HG02610 (cell line): ENCODE measurements at regions not wholly inside any gene's neighbourhood (a gene's known extent, or its start where the extent isn't known, plus 50 kb on each side); places are given as distances from the start of the nearest gene placed in this dataset.

Source experiments
- ATAC-seq: cut with Tn5 transposase; IDR thresholded peaks from one replicate; pipeline ENCODE4 v1.9.1; 2021; ENCODE audit warnings: mild to moderate bottlenecking, moderate library complexity; ENCODE audit not compliant: unreplicated experiment

DNA sequence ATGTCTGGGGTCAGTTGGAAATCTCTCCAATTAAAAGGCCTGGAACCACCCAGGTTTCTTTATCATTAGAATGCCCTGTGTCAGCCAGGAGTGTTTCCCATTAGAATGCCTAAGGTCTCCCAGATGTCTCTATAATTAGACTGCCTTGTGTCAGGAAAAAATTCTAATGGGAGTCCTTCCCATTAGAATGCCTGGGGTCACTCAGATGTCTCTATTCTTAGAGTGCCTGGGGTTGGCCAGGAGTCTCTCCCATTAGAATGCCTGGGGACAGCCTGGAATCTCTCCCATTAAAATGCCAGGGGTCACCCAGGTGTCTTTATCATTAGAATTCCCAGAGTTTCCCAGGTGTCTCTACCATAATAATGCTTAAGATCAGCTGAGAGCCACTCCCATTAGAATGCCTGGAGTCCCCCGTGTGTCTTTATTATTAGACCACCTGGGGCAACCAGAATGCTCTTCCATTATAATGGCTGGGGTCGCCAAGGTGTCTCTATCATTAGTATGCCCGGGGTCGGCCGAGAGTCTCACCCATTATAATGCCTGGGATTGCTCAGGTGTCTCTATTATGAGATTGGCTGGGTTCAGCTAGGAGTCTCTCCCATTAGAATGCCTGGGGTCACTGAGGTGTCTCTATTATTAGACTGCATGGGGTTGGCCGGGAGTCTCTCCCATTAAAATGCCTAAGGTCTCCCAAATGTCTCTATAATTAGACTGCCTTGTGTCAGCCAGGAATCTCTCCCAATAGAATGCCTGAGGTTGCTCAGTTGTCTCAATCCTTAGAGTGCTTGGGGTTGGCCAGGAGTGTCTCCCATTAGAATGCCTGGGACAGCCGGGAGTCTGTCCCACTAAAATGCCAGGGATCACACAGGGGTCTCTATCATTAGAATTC lies 2254.6 kb downstream of the TP53TG3F start:
- ATAC-seq, result no peak

DNA sequence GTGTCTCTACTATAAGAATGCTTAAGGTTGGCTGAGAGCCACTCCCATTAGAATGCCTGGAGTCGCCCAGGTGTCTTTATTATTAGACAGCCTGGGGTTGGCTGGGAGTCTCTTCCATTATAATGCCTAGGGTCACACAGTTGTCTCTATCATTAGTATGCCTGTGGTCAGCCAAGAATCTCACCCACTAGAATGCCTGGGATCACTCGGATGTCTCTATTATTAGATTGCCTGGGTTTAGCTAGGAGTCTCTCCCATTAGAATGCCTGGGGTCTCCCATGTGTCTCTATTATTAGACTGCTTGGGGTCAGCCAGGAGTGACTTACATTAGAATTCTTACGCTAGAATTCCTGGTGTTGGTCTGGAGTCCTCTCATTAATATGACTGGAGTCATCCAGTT lies 2255.3 kb downstream of the TP53TG3F start:
- no peak for ATAC-seq

DNA sequence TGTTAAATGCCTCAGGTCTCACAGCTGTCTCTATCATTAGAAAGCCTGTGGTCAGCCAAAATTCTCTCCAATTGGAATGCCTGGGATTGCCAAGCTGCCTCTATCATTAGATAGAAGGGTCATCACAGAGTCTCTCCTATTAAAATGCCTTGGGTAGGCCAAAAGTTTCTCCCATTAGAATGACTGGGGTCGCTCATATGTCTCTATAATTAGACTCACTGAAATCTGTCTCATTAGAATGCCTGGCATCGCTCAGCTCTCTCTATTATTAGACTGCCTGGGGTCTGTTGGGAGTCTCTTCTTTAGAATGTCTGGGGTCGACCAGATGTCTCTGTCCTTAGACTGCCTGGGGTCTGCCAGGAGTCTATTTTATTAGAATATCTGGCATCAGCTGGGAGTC lies 2265.1 kb downstream of the TP53TG3F start:
- no peak for ATAC-seq

DNA sequence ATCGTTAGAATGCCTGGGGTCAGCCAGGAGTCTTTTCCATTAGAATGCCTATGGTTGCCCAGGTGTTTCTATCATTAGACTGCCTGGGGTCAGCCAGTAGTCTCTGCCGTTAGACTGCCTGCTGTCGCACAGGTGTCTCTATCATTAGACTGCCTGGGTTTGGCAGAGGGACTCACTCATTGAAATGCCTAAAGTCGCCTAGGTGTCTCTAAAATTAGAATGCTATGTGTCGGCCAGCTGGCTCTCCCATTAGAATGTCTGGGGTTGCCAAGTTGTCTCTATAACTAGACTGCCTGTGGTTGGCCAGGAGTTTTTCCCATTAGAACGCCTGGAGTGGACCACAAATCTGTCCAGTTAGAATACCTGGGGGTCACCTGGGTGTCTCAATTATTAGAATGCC lies 2266.5 kb downstream of the TP53TG3F start:
- no peak for ATAC-seq

DNA sequence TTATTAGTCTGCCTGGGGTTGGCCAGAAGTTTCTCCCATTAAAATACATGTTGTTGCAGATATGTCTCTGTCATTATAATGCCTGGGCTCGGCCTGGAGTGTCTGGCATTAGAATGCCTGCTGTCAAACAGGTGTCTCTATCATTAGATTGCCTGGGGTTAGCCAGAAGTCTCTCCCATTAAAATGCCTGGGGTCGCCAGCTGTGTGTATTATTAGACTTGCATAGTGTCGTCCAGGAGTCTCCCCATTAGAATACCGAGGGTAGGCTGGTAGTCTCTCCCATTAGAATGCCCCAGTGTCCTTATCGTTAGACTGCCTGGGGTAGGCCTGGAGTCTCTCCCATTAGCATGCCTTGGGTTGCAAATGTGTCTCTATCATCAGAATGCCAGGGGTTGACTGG lies 2270.8 kb downstream of the TP53TG3F start:
- ATAC-seq, result no peak

DNA sequence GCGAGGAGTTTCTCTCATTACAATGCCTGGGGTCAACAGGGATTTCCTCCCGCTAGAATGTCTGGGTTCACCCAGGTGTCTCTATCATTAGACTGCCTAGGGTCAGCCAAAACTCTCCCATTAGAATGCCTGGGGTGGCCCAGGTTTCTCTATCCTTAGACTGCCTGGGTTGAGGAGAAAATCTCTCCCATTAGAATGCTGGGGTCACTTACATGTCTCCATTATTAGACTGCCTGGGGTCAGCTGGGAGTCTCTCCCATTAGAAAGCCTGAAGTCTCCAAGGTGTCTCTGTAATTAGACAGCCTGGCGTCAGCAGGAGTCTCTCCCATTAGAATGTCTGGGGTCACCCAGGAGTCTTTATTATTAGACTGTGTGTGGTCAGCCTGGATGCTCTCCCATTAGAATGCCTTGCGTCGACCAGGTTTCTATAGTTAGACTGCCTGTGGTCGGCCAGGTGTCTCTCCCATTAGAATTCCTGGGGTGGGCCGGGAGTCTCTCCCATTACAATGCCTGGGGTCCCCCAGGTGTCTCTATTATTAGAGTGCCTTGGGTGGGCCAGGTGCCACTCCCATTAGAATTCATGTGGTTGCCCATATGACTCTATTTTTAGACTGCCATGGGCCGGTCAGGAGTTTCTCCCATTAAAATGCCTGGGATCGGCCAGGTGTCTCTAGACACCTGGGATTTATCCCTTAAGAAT lies 2272.1 kb downstream of the TP53TG3F start:
- ATAC-seq, result no peak

DNA sequence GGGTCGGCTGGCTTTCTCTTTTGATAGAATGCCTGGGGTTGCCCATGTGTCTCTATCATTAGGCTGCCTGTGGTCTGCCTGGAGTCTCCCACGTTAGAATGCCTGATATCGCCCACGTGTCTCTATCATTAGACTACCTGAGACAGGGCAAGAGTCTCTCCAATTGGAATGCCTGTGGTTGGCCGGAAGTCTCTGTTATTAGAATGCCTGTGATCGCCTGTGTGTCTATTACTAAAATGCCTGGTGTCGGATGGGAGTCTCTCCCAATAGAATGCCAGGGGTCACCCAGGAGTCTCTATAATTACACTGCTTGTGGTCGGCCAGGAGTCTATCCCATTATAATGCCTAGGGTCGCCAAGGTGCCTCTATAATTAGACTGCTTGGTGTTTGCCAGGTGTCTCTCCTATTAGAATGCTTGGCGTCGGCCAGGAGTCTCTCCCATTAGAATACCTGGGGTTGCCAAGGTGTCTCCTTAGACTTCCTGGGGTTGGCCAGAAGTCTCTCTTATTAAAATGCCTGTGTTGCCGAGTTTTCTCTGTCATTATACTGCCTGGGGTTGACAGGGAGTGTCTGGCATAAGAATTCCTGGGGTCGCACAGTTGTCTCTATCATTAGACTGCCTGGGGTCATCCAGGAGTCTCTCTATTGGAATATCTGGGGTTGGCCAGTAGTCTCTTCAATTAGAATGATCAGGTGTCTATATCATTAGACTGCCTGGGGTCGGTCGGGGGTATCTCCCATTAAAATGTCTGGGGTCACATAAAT lies 2272.8 kb downstream of the TP53TG3F start:
- ATAC-seq, result no peak

DNA sequence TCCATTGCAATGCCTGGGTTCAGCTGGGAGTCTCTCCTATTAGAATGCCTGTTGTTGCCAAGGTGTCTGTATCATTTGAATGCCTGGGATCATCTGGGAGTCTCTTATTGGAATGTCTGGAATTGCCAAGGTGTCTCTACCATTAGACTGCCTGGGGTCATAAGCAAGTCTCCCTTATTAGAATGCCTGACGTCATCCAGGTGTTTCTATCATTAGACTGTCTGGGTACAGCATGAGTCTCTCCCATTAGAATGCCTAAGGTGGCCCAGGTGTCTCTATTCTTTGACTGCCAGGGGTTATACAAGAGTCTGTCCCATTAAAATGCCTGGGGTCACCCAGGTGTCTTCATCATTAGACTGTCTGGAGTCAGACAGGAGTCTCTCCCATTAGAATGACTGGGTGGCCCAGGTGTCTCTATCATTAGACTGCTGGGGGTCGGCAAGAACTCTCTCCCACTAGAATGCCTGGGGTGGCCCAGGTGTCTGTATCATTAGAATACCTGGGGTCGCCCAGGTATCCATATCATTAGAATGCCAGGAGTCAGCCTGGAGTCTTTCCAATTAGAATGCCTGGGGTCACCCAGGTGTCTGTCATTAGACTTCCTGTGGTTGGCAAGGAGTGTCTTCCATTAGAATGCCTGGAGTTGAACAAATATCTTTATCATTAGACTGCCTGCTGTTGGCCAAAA lies 2274.0 kb downstream of the TP53TG3F start:
- ATAC-seq, result no peak

DNA sequence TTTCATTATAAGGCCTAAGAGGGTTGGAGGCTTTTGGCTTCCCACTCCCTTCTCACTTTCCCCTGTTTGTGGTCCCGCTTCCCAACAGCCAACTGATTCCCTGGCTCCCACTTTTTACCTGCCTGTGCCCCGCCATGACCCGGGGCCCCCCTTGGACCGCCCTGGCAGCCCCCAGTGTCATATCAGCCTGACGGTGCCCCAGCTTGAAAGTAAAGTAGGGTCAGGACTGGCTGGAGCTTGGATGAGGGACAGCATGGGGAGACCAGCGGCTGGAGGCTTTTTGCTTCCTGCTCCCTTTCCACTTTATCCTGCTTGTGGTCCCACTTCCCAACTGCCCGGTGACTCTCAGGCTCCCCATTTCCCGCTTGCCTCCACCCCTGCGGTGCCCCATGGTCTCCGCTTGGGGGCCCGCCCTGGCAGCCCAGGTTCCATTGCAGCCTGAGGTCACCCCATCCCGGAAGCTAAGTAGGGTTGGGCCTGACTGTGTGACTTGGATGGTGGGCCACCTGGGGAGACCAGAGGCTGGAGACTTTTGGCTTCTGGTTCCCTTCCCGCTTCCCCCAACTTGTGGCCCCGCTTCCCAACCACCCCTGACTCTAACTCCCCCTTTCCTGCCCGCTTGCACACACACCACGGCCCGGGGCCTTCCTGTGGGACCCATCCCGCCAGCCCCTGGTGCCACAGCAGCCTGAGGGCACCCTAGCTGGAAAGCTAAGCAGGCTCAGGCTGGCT lies 2274.7 kb downstream of the TP53TG3F start:
- ATAC-seq, result no peak

DNA sequence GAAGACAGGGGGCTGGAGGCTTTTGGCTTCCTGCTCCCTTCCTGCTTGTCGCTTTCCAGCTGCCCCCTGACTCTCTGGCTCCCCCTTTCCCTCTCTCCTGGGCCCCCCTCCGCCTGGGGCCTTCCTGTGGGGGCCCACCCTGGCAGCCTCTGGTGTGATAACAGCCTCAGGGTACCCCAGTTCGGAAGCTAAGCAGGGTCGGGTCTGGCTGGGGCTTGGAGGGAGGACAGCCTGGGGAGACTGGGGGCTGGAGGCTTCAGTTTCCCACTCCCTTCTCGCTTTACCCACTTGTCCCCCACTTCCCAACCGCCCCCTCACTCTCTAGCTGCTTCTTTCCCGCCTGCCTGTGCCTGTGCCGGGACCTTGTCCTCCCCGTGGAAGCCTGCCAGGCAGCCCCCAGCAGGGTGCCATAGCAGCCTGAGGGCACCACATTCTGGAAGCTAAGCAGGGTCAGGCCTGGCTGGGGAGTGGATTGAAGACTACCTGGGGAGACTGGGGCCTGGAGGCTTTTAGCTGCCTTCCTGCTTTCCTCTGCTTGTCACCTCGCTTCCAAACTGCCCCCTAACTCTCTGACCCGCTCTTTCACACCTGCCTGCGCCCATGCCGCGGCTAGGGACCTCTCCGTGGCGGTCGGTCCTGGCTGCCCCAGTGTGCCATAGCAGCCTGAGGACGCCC lies 2275.5 kb downstream of the TP53TG3F start:
- no peak for ATAC-seq

DNA sequence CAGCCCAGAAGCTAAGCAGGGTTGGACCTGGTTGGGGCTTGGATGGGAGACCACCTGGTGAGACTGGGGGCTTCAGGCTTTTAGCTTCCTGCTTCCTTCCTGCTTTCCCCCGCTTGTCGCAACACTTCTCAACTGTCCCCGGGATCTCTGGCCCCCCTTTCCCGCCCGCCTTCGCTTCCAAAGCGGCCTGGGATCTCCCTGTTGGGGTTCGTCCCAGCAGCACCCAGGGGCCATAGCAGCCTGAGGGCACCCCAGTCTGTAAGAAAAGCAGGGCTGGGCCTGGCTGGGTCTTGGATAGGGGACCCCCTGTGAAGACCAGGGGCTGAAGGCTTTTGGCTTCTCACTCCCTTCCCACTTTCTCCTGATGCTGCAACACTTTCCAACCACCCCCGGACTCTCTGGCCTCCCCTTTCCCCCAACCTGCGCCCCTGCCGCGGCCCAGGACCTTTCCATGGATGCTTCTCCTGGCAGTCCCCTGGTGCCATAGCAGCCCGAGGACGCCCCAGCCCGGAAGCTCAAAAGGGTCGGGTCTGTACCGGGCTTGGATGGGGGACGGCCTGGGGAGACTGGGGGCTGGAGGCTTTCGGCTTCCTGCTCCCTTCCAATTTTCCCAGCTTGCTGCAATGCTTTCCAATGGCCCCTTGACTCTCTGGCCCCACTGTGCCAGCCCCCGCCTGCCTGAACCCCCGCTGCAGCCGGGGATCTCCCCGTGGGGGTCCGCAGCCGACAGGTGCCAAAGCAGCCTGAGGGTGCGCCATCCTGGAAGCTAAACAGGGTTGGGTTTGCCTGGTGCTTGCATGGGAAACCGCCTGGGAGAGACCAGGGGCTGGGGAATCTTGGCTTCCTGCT lies 2276.2 kb downstream of the TP53TG3F start:
- no peak for ATAC-seq

DNA sequence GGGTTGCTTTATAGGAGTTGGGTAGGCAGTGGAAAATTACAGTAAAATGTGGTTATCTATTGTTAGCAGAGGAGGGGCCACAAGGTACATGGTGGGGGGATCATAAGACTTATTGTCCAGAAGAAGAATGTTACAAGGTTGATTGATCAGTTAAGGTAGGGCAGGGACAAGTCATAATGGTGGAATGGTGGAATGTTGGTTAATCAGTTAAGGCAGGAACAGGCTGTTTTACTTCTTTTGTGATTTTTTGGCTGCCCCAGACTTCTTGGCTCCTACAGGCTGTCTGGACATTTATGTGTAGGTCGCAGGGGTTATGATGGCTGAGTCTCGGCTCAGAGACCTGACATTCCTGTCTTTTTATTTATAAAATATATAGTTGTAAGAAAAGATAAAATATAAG lies 2277.1 kb downstream of the TP53TG3F start:
- no peak for ATAC-seq

DNA sequence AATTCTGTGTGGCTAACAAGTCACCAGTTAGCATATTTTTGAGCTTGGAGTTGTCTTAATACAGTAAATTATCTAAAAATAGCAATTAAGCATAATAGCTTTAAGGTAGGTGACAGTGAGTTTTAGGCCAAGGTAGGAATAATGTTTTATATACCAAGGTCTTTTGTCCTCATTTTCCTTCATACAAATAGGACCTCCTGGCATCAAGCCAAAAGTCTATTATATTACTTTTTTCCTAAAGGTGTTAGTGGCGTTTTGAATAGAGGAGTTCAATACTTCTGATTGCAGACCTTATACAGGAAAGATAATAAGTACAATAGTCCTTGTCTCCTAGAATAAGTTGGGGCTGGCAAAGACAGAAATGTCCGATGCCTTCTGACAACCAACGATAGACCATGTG lies 2277.7 kb downstream of the TP53TG3F start:
- no peak for ATAC-seq

DNA sequence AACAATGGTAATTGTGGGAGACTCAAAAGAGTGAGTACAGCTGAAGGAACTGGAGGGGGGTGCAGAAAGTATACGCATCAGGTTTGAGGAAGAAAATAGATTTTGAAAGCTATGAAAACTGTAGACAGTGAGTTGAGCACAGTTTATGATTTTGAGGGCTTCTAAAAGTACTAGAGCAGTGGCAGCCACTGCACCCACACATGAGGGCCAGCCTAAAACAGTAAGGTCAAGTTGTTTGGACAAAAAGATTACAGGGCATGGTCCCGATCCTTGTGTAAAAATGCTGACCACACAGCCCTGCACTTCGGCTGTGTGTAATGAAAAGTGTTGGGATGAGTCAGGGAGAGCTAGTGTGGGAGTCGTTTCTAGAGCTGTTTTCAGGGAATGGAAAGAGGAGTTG lies 2282.1 kb downstream of the TP53TG3F start:
- ATAC-seq, result no peak

DNA sequence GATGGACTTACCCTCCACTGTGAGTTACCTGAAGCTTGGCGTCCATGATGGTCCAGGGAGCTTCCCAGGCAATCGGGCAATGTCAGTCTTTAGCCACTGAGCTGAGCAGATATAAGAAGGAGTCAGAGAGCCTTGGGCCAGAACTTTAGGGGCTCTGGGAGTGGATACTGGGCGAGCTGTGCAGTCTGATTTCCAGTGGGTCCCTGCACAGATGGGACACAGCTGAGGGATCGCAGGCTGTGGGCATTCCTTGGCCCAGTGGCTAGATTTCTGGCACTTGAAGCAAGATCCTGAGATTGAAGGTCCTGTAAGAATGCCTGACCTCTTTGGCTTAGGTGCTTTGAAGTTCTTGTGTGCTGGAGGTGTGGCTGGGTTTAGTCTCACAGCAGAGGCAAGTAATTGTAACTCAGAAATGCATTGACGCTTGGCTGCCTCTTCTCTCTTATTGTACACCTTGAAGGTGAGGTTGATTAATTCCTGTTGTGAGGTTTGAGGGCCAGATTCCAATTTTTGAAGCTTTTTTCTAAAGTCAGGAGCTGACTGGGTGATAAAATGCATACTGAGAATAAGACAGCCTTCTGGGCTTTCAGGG lies 2283.8 kb downstream of the TP53TG3F start:
- no peak for ATAC-seq

DNA sequence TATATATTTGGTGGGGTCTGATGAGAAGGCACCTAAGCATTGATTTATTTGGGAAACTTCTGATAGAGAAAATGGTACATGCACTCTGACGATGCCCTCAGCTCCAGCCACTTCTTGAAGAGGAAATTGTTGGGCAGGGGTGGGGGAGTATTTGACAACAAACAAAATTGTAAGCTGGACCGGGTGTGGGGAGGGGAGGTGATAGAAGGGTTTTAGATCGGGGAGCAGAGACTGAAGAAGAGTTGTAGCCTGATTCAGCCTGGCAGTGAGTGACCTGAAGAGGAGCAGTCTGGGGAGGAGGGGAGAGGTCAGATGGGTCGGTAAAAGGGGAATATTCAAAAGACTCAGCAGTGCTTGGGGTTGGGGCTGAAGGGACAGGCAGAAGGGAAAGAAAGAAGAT lies 2284.7 kb downstream of the TP53TG3F start:
- ATAC-seq, result no peak

DNA sequence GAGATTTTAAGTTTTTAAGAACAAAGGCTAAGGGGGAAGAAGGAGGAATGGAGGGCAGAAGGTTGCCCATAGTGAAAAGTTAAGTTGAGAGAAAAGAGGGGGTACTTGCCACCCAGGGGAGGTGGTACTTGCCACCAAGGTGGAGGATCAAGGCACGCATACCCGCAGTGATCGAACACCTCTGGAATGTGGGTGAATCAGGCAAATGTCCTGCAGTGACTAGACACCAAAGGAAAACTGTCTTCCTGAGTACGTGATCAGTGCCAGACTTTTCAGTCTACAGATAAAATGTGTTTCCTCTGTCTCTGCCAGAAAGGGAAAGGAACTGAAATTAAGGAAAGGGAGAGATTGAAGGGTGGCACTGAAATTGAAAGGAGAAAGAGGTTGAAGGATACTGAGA lies 2285.3 kb downstream of the TP53TG3F start:
- no peak for ATAC-seq

DNA sequence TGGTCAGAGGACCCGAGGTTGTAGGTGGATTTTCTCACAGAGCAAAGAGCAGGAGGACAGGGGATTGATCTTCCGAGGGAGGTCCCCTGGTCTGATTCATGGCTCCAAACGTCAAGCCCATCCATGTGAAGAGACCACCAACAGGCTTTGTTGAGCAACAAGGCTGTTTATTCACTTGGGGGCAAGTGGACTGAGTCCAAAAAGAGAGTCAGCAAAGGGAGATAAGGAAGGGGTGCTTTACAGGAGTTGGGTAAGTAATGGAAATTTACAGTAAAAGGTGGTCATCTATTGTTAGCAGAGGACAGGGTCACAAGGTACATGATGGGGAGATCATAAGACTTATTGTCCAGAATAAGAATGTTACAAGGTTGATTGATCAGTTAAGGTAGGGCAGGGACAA lies 2285.8 kb downstream of the TP53TG3F start:
- ATAC-seq, result no peak
